Transverse colon (tissue), 3 donors: ENCODE measurements at regions not wholly inside any gene's neighbourhood (a gene's known extent, or its start where the extent isn't known, plus 50 kb on each side); places are given as distances from the start of the nearest gene placed in this dataset.

Experiments used
- CTCF ChIP-seq, 5 experiments: fragments of 200-600 bp in 3 of 5; fragments of 450-650 bp in 2 of 5; sonication (generic) in 3 of 5; IDR thresholded peaks; 1 replicate in 2 of 5; 2 replicates in 3 of 5; pipeline ENCODE4 v1.5.1; 2016 to 2017; ENCODE audit warnings: antibody characterized with exemption in 5 of 5, inconsistent platforms in 3 of 5, mild to moderate bottlenecking in 2 of 5, moderate library complexity in 1 of 5
- POLR2A ChIP-seq: fragments of 450-650 bp; IDR thresholded peaks from one replicate; pipeline ENCODE4 v1.6.1; 2016; ENCODE audit warnings: antibody characterized with exemption, mild to moderate bottlenecking, moderate library complexity

GRCh38 chr2:84057917-84058560 is 401.0 kb downstream of the SUCLG1 start:
- TF ChIP-seq CTCF (IDR thresholded peaks at IDR 0.05) (no peak), POLR2A (no peak)
